RWPE1 (cell line): ENCODE measurements at regions not wholly inside any gene's neighbourhood (a gene's known extent, or its start where the extent isn't known, plus 50 kb on each side); places are given as distances from the start of the nearest gene placed in this dataset.

Source experiments
- CTCF ChIA-PET: fragments of 350-600 bp; sonication (Branson Sonifier 250); formaldehyde crosslinking; extraction: SDS; loops from one replicate; lab custom pipeline; 2021; lab: Yijun Ruan, JAX
- POLR2A ChIA-PET: fragments of 400-600 bp; formaldehyde crosslinking; extraction: SDS; loops from one replicate; lab custom pipeline; 2020; ENCODE audit warnings: antibody characterized with exemption; ENCODE audit not compliant: low non-redundant PET; lab: Yijun Ruan, JAX
- DNase-seq: peaks from one replicate; pipeline ENCODE4 v3.0.0; 2012; ENCODE audit warnings: low spot score
- H3K27ac ChIP-seq: fragments of 450-650 bp; 2 replicates; pipeline ENCODE4 v1.5.1; 2017
- TF ChIP-seq, protein P1 (sequence below): fragments of 450-650 bp; conservative IDR thresholded peaks from 2 replicates; pipeline ENCODE4 v1.5.1; 2017; ENCODE audit warnings: low read depth, mild to moderate bottlenecking

DNA sequence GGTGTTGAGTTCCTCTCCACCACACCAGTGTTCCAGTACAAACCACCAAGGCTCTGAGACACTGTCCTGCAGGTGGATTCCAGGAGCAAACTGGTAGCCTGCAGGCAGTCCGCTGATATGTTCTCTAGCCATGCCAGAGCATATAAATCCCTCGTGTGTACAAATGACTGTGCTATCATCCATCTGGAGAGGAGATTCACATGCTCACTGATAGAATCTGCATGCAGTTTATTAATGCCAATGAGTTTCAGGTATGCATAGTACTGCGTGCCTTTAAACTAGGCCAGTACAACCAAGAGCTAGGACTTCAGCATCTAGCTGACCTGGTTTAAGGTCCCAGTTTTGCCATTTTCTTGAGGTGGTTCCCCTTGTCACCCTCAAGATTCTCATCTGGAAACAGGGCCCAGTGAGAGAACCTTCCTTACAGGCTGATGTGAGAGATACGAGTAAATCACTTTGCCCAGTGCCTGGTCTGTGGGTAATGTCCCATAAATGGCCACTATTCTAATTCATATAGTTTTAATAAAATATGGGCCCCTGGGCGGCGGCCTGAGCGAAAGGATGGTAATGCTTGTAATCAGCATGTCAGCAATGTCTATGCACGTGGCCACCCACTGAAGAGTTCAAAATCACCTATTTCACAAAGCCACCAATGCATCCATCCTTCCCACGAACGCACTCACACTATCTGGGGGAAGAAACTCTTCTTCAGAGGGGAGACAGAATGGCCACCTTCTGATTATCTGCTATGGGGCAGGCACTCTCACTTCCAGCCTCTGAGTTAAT lies 268.0 kb upstream of the ZMIZ1 start:
- no peak overlapping the region for H3K27ac ChIP-seq
- CTCF ChIA-PET, result interaction anchor here (0.6 kb wide), 1 partner anchor 894 kb away, joined by 3 read pairs; no protein-coding TSS in a partner anchor
- TF ChIP-seq, protein P1, sequence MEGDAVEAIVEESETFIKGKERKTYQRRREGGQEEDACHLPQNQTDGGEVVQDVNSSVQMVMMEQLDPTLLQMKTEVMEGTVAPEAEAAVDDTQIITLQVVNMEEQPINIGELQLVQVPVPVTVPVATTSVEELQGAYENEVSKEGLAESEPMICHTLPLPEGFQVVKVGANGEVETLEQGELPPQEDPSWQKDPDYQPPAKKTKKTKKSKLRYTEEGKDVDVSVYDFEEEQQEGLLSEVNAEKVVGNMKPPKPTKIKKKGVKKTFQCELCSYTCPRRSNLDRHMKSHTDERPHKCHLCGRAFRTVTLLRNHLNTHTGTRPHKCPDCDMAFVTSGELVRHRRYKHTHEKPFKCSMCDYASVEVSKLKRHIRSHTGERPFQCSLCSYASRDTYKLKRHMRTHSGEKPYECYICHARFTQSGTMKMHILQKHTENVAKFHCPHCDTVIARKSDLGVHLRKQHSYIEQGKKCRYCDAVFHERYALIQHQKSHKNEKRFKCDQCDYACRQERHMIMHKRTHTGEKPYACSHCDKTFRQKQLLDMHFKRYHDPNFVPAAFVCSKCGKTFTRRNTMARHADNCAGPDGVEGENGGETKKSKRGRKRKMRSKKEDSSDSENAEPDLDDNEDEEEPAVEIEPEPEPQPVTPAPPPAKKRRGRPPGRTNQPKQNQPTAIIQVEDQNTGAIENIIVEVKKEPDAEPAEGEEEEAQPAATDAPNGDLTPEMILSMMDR, result no peak
- DNase-seq, result no peak
- POLR2A ChIA-PET, result no interaction called here

DNA sequence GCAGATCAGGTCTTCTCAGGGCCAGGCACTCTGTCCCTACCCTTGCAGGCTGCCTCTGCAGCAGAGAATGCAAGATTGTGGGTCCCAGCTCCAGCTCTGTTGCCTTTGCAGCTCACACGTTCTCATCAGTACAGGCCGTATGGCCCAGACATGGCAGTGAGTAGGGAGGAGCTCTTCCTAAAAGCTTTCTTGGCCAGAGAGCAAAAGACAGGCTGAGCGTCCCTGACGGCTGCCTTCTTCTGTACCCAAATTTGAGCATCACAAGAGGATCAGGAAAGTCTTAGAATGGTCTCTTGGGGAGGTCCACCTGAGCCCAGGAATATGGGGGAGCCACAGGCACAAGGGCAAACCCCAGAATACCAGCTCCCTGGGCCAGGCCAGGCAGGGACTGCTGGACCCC lies 266.3 kb upstream of the ZMIZ1 start:
- H3K27ac ChIP-seq, result peak overlapping the region; percentile 74
- POLR2A ChIA-PET, result no interaction called here
- CTCF ChIA-PET, result no interaction called here
- DNase-seq, result no peak
- TF ChIP-seq, protein P1, result no peak

DNA sequence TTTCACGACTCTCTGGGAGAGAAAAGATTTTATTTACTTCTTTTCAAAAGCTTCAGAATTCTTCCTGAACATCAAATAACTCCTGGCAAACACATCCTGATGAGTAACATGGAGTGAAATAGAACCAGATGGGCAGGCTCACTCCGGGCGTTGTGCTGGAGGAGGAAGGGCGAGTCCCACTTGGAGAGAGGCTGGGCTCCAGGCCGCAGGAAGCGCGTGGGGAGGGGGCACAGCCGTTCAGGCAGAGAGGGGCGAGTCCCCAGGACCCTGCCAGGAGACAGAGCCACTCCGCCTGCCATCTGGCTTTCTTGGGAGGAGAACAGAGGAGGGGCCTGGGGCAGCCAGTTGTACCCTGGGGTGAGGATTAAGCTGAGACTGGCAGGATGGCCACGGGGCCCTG lies 265.9 kb upstream of the ZMIZ1 start:
- POLR2A ChIA-PET, result no interaction called here

DNA sequence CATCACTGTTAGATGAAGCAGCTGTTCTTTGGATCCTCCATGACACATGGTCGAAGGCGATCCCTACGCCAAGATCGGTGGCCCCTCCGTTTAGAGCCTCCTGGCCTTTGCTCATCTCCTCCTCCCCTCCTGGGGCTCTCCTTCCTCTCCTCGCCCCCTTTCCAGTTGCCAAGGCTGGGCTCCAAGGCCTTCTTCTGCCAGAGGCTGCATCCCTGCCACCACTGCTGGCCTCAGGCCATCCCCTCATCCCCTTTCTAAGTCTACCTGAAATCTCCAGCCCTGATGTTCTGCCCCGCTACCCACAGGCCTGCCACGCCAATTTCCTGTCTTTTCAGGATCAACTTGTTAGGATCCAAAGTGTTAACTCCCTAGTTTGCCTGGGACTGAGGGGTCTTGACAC lies 265.1 kb upstream of the ZMIZ1 start:
- DNase-seq, result no peak
- peak overlapping the region; percentile 74 for H3K27ac ChIP-seq
- POLR2A ChIA-PET, result no interaction called here
- TF ChIP-seq, protein P1, result no peak
- CTCF ChIA-PET, result no interaction called here

More for the DNA sequence above, 265.9 kb upstream of the ZMIZ1 start:
- peak overlapping the region; percentile 74 for H3K27ac ChIP-seq
- TF ChIP-seq, protein P1, result no peak
- peak; percentile 37 for DNase-seq
- CTCF ChIA-PET, result no interaction called here

DNA sequence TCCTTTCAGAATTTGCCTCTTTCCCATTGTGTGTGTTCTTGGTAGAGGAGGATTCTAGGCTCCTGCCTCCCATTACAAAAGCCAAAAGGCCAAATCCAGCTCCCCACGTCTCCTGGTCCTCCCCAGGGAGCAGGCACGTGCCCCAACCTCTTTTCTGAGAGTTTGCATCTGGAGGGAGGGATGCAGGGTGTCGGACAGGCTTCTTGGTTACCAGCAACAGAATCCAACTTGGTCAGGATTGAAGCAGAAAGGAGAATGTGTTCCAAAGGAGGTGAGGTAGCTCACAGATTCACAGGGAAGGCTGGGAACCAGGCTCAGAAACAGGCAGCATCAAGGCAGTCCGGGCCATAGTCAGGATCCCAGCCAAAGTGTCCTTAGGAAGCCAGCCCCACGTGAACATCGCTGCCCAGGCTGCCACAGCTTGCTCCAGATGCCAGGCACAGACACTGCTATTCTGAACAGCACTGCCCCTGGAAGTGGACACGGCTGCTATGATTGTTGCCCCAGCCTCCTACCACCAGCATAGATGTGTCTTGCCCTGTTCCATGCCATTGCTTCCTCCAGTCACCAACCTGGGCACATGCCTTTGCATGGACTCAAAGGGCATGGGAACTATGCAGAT lies 264.2 kb upstream of the ZMIZ1 start:
- ChIA-PET CTCF (no interaction called here), POLR2A (no interaction called here)
- TF ChIP-seq, protein P1, result no peak
- DNase-seq, result no peak
- peak overlapping the region; percentile 85 for H3K27ac ChIP-seq

DNA sequence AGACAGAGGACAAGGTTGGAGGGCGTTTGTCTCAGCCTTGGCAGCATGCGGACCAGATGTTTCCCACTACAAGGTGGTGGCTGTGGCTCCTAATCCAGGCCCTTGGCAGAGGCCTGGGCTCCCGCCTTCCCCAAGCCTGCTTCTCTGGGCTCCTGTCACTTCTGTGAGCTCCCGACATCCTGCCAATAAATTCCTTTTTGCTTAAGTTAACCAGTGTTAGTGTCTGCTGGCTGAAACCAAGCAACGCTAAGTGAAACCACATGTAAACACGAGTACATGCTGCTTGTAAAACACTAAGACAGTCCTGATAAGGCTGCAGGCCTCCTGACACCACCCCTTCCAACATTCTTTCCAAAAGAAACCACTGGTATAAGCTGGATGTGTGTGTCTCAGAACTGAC lies 263.6 kb upstream of the ZMIZ1 start:
- ChIA-PET POLR2A (no interaction called here), CTCF (no interaction called here)
- peak; percentile 15 for DNase-seq
- peak overlapping the region; percentile 85 for H3K27ac ChIP-seq
- TF ChIP-seq, protein P1, result no peak
